H1 (cell line): ENCODE measurements at regions not wholly inside any gene's neighbourhood (a gene's known extent, or its start where the extent isn't known, plus 50 kb on each side); places are given as distances from the start of the nearest gene placed in this dataset.

Source experiments
- CTCF ChIA-PET: fragments of 300-600 bp; sonication (Branson Sonifier 250); formaldehyde crosslinking; loops from one replicate; lab custom pipeline; 2021; ENCODE audit not compliant: partially characterized antibody; lab: Charles Lee
- POLR2A ChIA-PET: fragments of 300-600 bp; sonication (Branson Sonifier 250); formaldehyde crosslinking; loops from one replicate; lab custom pipeline; 2021; ENCODE audit warnings: inconsistent platforms; ENCODE audit not compliant: partially characterized antibody; lab: Charles Lee
- DNase-seq, 2 experiments: peaks; one replicate each; pipeline versions ENCODE4 v3.0.0 to v3.0.0-alpha.2; 2010 to 2022; ENCODE audit warnings: low spot score in 2 of 2, low read depth in 1 of 2, mixed read lengths in 1 of 2
- FAIRE-seq: peaks from 2 replicates; lab custom pipeline; 2011; peaks lifted over from hg19 to GRCh38; lab: Jason Lieb, UNC
- H2AFZ ChIP-seq: 2 replicates; pipeline ENCODE4 v1.8.1; 2012; ENCODE audit warnings: low read length, inconsistent platforms
- H2AK5ac ChIP-seq: 2 replicates; pipeline ENCODE4 v1.6.1; 2013; ENCODE audit warnings: low read depth, low read length
- H2BK120ac ChIP-seq: replicated peaks from 2 replicates; pipeline ENCODE3; 2013; ENCODE audit warnings: low read depth, low read length, inconsistent platforms
- H2BK12ac ChIP-seq: 2 replicates; pipeline ENCODE4 v1.6.1; 2013; ENCODE audit warnings: low read depth, low read length
- H2BK15ac ChIP-seq: 2 replicates; pipeline ENCODE4 v1.6.1; 2013; ENCODE audit warnings: low read length
- H2BK20ac ChIP-seq: 2 replicates; pipeline ENCODE4 v1.6.1; 2013; ENCODE audit warnings: low read length
- H2BK5ac ChIP-seq: 2 replicates; pipeline ENCODE4 v1.6.1; 2013; ENCODE audit warnings: low read depth, low read length
- H3K14ac ChIP-seq: 2 replicates; pipeline ENCODE4 v1.6.1; 2013; ENCODE audit warnings: inconsistent platforms; ENCODE audit not compliant: insufficient read length
- H3K18ac ChIP-seq: 2 replicates; pipeline ENCODE4 v1.6.1; 2013; ENCODE audit warnings: low read length; ENCODE audit errors: extremely low read depth
- H3K23ac ChIP-seq: 2 replicates; pipeline ENCODE4 v1.6.1; 2013; ENCODE audit warnings: inconsistent platforms; ENCODE audit not compliant: insufficient read length
- H3K23me2 ChIP-seq: 2 replicates; pipeline ENCODE4 v1.6.1; 2013; ENCODE audit warnings: low read depth, low read length
- H3K27ac ChIP-seq: 2 replicates; pipeline ENCODE4 v1.6.1; 2011; ENCODE audit warnings: low read depth, low read length, inconsistent platforms
- H3K27me3 ChIP-seq, 4 experiments: replicated peaks in 1 of 4; 1 replicate in 1 of 4; 2 replicates in 3 of 4; pipeline versions ENCODE4 v1.6.1 to v1.8.1; 2011 to 2013; ENCODE audit warnings: low read length in 3 of 4, mild to moderate bottlenecking in 3 of 4, inconsistent platforms in 2 of 4, mixed read lengths in 2 of 4, moderate library complexity in 1 of 4; ENCODE audit not compliant: control insufficient read depth in 3 of 4, insufficient read depth in 3 of 4; ENCODE audit errors: extremely low read depth in 1 of 4
- H3K36me3 ChIP-seq, 4 experiments: 2 replicates each; pipeline versions ENCODE4 v1.6.1 to v1.8.1; 2011 to 2013; ENCODE audit warnings: mild to moderate bottlenecking in 4 of 4, low read length in 3 of 4, moderate library complexity in 2 of 4, control low read depth in 1 of 4, inconsistent platforms in 1 of 4; ENCODE audit not compliant: insufficient read depth in 4 of 4, control insufficient read depth in 2 of 4
- H3K4ac ChIP-seq: replicated peaks from 2 replicates; pipeline ENCODE3; 2013; ENCODE audit warnings: low read length, low read depth, mixed read lengths, inconsistent platforms; ENCODE audit not compliant: insufficient read length
- H3K4me1 ChIP-seq, 4 experiments: replicated peaks in 1 of 4; 1 replicate in 1 of 4; 2 replicates in 3 of 4; pipeline versions ENCODE4 v1.6.1 to v1.8.1; 2011 to 2013; ENCODE audit warnings: low read length in 3 of 4, inconsistent platforms in 2 of 4, mixed read lengths in 1 of 4; ENCODE audit not compliant: insufficient read depth in 4 of 4, control insufficient read depth in 3 of 4
- H3K4me2 ChIP-seq, 2 experiments: 2 replicates each; pipeline versions ENCODE4 v1.6.1 to v1.8.1; 2011 to 2013; ENCODE audit warnings: low read depth in 2 of 2, low read length in 2 of 2, control low read depth in 1 of 2, inconsistent platforms in 1 of 2, mild to moderate bottlenecking in 1 of 2; ENCODE audit not compliant: insufficient read depth in 1 of 2
- H3K4me3 ChIP-seq, 4 experiments: fragments of 200-600, 300-600 bp in 1 of 4; sonication (generic), shearing (Covaris generic), sonication (Bioruptor Twin) in 1 of 4; 2 replicates each; pipeline versions ENCODE4 v1.5.1 to v1.8.1; 2011 to 2016; ENCODE audit warnings: low read length in 4 of 4, low read depth in 3 of 4, control low read depth in 2 of 4, inconsistent platforms in 2 of 4, mild to moderate bottlenecking in 2 of 4, mixed read lengths in 1 of 4, moderate library complexity in 1 of 4; ENCODE audit not compliant: insufficient read depth in 2 of 4; ENCODE audit errors: extremely low read depth in 1 of 4
- H3K56ac ChIP-seq: replicated peaks from 2 replicates; pipeline ENCODE3; 2013; ENCODE audit warnings: low read depth, mild to moderate bottlenecking, mixed read lengths, low read length, inconsistent platforms; ENCODE audit not compliant: insufficient read length
- H3K79me1 ChIP-seq: 2 replicates; pipeline ENCODE4 v1.6.1; 2013; ENCODE audit warnings: low read depth, low read length, control low read depth
- H3K79me2 ChIP-seq, 2 experiments: 2 replicates each; pipeline versions ENCODE4 v1.6.1 to v1.8.1; 2012 to 2013; ENCODE audit warnings: low read length in 2 of 2, mild to moderate bottlenecking in 2 of 2, inconsistent platforms in 1 of 2; ENCODE audit not compliant: insufficient read depth in 2 of 2, control insufficient read depth in 1 of 2
- H3K9ac ChIP-seq, 4 experiments: replicated peaks in 1 of 4; 1 replicate in 1 of 4; 2 replicates in 3 of 4; pipeline versions ENCODE4 v1.6.1 to v1.8.1; 2011 to 2013; ENCODE audit warnings: low read depth in 3 of 4, low read length in 3 of 4, control low read depth in 2 of 4, mild to moderate bottlenecking in 2 of 4, moderate library complexity in 2 of 4, inconsistent platforms in 1 of 4; ENCODE audit errors: extremely low read depth in 1 of 4
- H3K9me3 ChIP-seq, 2 experiments: 2 replicates each; pipeline versions ENCODE4 v1.6.1 to v1.8.1; 2012 to 2013; ENCODE audit warnings: mild to moderate bottlenecking in 2 of 2, moderate library complexity in 2 of 2, control low read depth in 1 of 2, inconsistent platforms in 1 of 2, low read depth in 1 of 2, low read length in 1 of 2, mixed read lengths in 1 of 2; ENCODE audit not compliant: insufficient read depth in 2 of 2
- H4K20me1 ChIP-seq, 2 experiments: replicated peaks in 1 of 2; 2 replicates each; pipeline versions ENCODE3 to v1.8.1; 2011 to 2013; ENCODE audit warnings: inconsistent platforms in 2 of 2, low read length in 2 of 2, mild to moderate bottlenecking in 1 of 2; ENCODE audit not compliant: insufficient read depth in 2 of 2, control insufficient read depth in 1 of 2
- H4K5ac ChIP-seq: 2 replicates; pipeline ENCODE4 v1.6.1; 2013; ENCODE audit warnings: low read length, low read depth, mixed read lengths, inconsistent platforms; ENCODE audit not compliant: insufficient read length
- H4K8ac ChIP-seq: 2 replicates; pipeline ENCODE4 v1.8.0; 2013; ENCODE audit warnings: mild to moderate bottlenecking, moderate library complexity, low read length, inconsistent platforms; ENCODE audit not compliant: insufficient read depth; ENCODE audit errors: extremely low read depth
- H4K91ac ChIP-seq: replicated peaks from 2 replicates; pipeline ENCODE3; 2013; ENCODE audit warnings: low read length, mixed read lengths, inconsistent platforms; ENCODE audit not compliant: insufficient read length
- RFX5 ChIP-seq: IDR thresholded peaks from 2 replicates; pipeline ENCODE4 v1.6.1; 2011; ENCODE audit warnings: low read depth, low read length, improper control_type of control experiment, borderline replicate concordance
- WGBS, 2 experiments: shearing (Covaris generic) in 1 of 2; methylation state at CpG; one replicate each; pipeline versions ENCODE4 v1.1.6 to v1.1.7; 2013 to 2015; ENCODE audit warnings: low lambda C conversion rate in 2 of 2, mixed read lengths in 2 of 2, inconsistent platforms in 1 of 2, low coverage in 1 of 2, missing lambda C conversion rate in 1 of 2; ENCODE audit not compliant: insufficient replicate concordance in 2 of 2, insufficient coverage in 1 of 2, insufficient read length in 1 of 2; ENCODE audit errors: extremely low coverage in 1 of 2, missing lambda C conversion rate in 1 of 2; 5-methylcytosine and 5-hydroxymethylcytosine counted together

GRCh38 chr16:9682320-9682719 is 499.9 kb downstream of the GRIN2A start:
- Histone ChIP-seq H2BK20ac (no peak overlapping the region), H3K56ac (no peak overlapping the region), H3K4ac (no peak overlapping the region), H3K14ac (no peak overlapping the region), H3K27me3 (no peaks in the 10 kb centered on the region), H2BK120ac (no peak overlapping the region), H3K79me1 (peaks cover 3% of the 10 kb centered on the region; the same call in 1 of the 2 replicates), H4K91ac (no peak overlapping the region), H2BK5ac (no peak overlapping the region), H3K9ac (no peak overlapping the region), H3K27ac (no peak overlapping the region), H2AFZ (no peak overlapping the region), H4K20me1 (no peaks in the 10 kb centered on the region), H2AK5ac (no peak overlapping the region), H3K36me3 (peaks cover 0 to 5% (median under 1%) of the 10 kb centered on the region in 4 experiments; a peak in 2 of 8 replicates), H3K18ac (no peak overlapping the region), H4K5ac (no peak overlapping the region), H4K8ac (no peak overlapping the region), H3K4me3 (no peak overlapping the region), H3K9me3 (peaks cover 5 to 10% of the 10 kb centered on the region in 2 experiments; a peak in 3 of 4 replicates), H3K23ac (no peak overlapping the region), H3K4me1 (peaks cover 3 to 30% (median 23%) of the 10 kb centered on the region in 4 experiments), H2BK15ac (no peak overlapping the region), H3K4me2 (peak overlapping the region in 1 of 2 experiments; percentile 94; a peak in 1 of 4 replicates), H2BK12ac (no peak overlapping the region), H3K23me2 (peaks cover 2% of the 10 kb centered on the region; the same call in 1 of the 2 replicates), H3K79me2 (peaks cover 5 to 38% of the 10 kb centered on the region in 2 experiments; a peak in 3 of 4 replicates)
- ChIA-PET CTCF (interaction anchor here (0.6 to 4.5 kb wide), 3 partner anchors 13 to 427 kb away, joined by 4 to 16 read pairs (median 4); no protein-coding TSS in a partner anchor), POLR2A (interaction anchor here (0.7 to 4.7 kb wide), 6 partner anchors 8 to 357 kb away, joined by 3 to 82 read pairs (median 3); no protein-coding TSS in a partner anchor)
- FAIRE-seq (no peak), DNase-seq (no peak)
- 57% methylated on average over 2 of the region's 2 CpGs; no CpG with 5 or more reads in 1 of the 2 experiments for WGBS, 2 experiments
- TF ChIP-seq RFX5, result no peak
